K562 (cell line): ENCODE measurements at regions not wholly inside any gene's neighbourhood (a gene's known extent, or its start where the extent isn't known, plus 50 kb on each side); places are given as distances from the start of the nearest gene placed in this dataset.

ENCODE experiments used
- BDP1 ChIP-seq: IDR thresholded peaks from 3 replicates; pipeline ENCODE4 v1.6.1; 2011; ENCODE audit not compliant: insufficient read length, insufficient read depth
- CREBBP ChIP-seq: IDR thresholded peaks from one replicate; pipeline ENCODE4 v1.6.1; 2012; ENCODE audit warnings: low read depth, mild to moderate bottlenecking, control low read depth, inconsistent platforms, low read length
- FIP1L1 ChIP-seq: fragments of 200-400 bp; formaldehyde crosslinking; IDR thresholded peaks from 2 replicates; pipeline ENCODE4 v1.6.1; 2018; ENCODE audit warnings: mild to moderate bottlenecking, low read depth, low read length; ENCODE audit not compliant: poor library complexity, severe bottlenecking
- HDGF ChIP-seq: fragments of 450-650 bp; IDR thresholded peaks from 2 replicates; pipeline ENCODE4 v1.6.1; 2016
- HMG20B ChIP-seq: fragments of 250-450 bp; sonication (Bioruptor Pico); IDR thresholded peaks from 2 replicates; pipeline ENCODE4 v1.5.0; 2021; ENCODE audit warnings: mild to moderate bottlenecking
- HNRNPUL1 ChIP-seq: fragments of 200-400 bp; formaldehyde crosslinking; IDR thresholded peaks from 2 replicates; pipeline ENCODE4 v1.6.1; 2017; ENCODE audit warnings: low read length
- MTA1 ChIP-seq: fragments of 450-650 bp; IDR thresholded peaks from 2 replicates; pipeline ENCODE4 v1.6.1; 2017; ENCODE audit warnings: borderline replicate concordance
- ZNF134 ChIP-seq: fragments of 250-450 bp; sonication (Bioruptor Pico); conservative IDR thresholded peaks from 2 replicates; pipeline ENCODE4 v1.4.0; 2020
- ZNF165 ChIP-seq: fragments of 250-450 bp; sonication (Bioruptor Pico); IDR thresholded peaks from 2 replicates; pipeline ENCODE4 v1.4.0; 2020; ENCODE audit warnings: borderline replicate concordance
- TF ChIP-seq, protein P1 (sequence below), 2 experiments: IDR thresholded peaks in 1 of 2; conservative IDR thresholded peaks in 1 of 2; 2 replicates each; pipeline ENCODE4 v1.6.1; 2016; ENCODE audit warnings: low read depth in 2 of 2, mild to moderate bottlenecking in 1 of 2, missing compliant biosample characterization in 1 of 2, missing genetic modification characterization in 1 of 2, moderate library complexity in 1 of 2
- TF ChIP-seq, protein P2 (sequence below): fragments of 450-650 bp; IDR thresholded peaks from 2 replicates; pipeline ENCODE4 v1.6.1; 2016; ENCODE audit warnings: low read depth
- TF ChIP-seq, protein P3 (sequence below): sonication (generic); formaldehyde crosslinking; IDR thresholded peaks from 2 replicates; pipeline ENCODE4 v1.8.0; 2023; ENCODE audit warnings: missing genetic modification reagents, mild to moderate bottlenecking, borderline replicate concordance

DNA sequence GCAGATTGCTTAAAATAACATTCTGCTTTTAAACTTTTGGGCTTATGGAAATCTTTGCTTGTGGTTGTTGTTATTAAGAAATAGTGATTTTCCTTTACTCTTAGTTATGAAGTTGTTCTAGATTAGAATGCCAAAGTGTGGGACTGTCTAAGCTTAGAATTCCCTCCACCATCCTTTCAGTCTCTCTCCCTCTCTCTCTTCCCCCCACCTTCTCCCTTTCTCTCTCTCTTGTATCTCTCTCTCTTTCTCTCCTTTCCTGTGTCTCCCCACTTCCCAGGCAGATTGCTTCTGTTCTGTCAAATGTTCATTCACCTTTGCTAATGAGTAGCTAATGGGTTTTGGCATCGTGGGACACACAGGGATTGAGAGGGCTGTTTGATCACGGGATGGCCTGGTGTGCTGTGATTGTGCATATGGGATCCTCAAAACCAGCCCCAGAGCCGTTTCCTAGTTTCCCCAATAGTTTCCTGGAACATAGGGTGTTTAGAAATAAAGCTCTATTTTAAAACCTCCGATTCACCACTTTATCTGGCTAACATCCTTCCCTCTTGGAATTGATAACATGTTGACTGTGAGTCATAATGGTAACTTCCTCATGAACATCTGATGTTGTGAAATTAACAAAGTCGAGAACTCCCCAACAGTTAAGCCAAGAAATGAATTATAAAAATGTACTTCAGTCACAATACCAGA, 502.6 kb downstream of the TMEM114 start (continued):
- TF ChIP-seq, protein P1, sequence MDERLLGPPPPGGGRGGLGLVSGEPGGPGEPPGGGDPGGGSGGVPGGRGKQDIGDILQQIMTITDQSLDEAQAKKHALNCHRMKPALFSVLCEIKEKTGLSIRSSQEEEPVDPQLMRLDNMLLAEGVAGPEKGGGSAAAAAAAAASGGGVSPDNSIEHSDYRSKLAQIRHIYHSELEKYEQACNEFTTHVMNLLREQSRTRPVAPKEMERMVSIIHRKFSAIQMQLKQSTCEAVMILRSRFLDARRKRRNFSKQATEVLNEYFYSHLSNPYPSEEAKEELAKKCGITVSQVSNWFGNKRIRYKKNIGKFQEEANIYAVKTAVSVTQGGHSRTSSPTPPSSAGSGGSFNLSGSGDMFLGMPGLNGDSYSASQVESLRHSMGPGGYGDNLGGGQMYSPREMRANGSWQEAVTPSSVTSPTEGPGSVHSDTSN (CRISPR knock-in tag; IDR thresholded peaks at IDR 0.05; ENCODE audit: low read depth), result no peak
- TF ChIP-seq, protein P1 (tag; conservative IDR thresholded peaks at IDR 0.05; ENCODE audit: low read depth), result no peak
- TF ChIP-seq FIP1L1 (no peak), MTA1 (no peak), CREBBP (no peak), ZNF134 (CRISPR knock-in tag) (no peak), HDGF (no peak), HNRNPUL1 (no peak), ZNF165 (no peak), BDP1 (no peak), HMG20B (no peak)
- TF ChIP-seq, protein P2, sequence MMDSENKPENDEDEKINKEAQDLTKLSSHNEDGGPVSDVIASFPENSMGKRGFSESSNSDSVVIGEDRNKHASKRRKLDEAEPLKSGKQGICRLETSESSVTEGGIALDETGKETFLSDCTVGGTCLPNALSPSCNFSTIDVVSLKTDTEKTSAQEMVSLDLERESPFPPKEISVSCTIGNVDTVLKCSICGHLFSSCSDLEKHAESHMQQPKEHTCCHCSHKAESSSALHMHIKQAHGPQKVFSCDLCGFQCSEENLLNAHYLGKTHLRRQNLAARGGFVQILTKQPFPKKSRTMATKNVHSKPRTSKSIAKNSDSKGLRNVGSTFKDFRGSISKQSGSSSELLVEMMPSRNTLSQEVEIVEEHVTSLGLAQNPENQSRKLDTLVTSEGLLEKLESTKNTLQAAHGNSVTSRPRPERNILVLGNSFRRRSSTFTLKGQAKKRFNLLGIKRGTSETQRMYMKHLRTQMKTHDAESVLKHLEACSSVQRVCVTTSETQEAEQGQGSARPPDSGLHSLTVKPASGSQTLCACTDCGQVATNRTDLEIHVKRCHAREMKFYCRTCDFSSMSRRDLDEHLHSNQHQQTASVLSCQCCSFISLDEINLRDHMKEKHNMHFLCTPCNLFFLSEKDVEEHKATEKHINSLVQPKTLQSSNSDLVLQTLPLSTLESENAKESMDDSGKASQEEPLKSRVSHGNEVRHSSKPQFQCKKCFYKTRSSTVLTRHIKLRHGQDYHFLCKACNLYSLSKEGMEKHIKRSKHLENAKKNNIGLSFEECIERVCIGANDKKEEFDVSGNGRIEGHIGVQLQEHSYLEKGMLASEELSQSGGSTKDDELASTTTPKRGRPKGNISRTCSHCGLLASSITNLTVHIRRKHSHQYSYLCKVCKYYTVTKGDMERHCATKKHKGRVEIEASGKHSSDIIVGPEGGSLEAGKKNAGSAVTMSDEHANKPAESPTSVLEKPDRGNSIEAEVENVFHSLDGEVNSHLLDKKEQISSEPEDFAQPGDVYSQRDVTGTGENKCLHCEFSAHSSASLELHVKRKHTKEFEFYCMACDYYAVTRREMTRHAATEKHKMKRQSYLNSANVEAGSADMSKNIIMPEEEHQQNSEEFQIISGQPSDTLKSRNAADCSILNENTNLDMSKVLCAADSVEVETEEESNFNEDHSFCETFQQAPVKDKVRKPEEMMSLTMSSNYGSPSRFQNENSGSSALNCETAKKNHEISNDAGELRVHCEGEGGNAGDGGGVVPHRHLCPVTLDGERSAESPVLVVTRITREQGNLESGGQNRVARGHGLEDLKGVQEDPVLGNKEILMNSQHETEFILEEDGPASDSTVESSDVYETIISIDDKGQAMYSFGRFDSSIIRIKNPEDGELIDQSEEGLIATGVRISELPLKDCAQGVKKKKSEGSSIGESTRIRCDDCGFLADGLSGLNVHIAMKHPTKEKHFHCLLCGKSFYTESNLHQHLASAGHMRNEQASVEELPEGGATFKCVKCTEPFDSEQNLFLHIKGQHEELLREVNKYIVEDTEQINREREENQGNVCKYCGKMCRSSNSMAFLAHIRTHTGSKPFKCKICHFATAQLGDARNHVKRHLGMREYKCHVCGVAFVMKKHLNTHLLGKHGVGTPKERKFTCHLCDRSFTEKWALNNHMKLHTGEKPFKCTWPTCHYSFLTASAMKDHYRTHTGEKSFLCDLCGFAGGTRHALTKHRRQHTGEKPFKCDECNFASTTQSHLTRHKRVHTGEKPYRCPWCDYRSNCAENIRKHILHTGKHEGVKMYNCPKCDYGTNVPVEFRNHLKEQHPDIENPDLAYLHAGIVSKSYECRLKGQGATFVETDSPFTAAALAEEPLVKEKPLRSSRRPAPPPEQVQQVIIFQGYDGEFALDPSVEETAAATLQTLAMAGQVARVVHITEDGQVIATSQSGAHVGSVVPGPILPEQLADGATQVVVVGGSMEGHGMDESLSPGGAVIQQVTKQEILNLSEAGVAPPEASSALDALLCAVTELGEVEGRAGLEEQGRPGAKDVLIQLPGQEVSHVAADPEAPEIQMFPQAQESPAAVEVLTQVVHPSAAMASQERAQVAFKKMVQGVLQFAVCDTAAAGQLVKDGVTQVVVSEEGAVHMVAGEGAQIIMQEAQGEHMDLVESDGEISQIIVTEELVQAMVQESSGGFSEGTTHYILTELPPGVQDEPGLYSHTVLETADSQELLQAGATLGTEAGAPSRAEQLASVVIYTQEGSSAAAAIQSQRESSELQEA, result no peak
- TF ChIP-seq, protein P3, sequence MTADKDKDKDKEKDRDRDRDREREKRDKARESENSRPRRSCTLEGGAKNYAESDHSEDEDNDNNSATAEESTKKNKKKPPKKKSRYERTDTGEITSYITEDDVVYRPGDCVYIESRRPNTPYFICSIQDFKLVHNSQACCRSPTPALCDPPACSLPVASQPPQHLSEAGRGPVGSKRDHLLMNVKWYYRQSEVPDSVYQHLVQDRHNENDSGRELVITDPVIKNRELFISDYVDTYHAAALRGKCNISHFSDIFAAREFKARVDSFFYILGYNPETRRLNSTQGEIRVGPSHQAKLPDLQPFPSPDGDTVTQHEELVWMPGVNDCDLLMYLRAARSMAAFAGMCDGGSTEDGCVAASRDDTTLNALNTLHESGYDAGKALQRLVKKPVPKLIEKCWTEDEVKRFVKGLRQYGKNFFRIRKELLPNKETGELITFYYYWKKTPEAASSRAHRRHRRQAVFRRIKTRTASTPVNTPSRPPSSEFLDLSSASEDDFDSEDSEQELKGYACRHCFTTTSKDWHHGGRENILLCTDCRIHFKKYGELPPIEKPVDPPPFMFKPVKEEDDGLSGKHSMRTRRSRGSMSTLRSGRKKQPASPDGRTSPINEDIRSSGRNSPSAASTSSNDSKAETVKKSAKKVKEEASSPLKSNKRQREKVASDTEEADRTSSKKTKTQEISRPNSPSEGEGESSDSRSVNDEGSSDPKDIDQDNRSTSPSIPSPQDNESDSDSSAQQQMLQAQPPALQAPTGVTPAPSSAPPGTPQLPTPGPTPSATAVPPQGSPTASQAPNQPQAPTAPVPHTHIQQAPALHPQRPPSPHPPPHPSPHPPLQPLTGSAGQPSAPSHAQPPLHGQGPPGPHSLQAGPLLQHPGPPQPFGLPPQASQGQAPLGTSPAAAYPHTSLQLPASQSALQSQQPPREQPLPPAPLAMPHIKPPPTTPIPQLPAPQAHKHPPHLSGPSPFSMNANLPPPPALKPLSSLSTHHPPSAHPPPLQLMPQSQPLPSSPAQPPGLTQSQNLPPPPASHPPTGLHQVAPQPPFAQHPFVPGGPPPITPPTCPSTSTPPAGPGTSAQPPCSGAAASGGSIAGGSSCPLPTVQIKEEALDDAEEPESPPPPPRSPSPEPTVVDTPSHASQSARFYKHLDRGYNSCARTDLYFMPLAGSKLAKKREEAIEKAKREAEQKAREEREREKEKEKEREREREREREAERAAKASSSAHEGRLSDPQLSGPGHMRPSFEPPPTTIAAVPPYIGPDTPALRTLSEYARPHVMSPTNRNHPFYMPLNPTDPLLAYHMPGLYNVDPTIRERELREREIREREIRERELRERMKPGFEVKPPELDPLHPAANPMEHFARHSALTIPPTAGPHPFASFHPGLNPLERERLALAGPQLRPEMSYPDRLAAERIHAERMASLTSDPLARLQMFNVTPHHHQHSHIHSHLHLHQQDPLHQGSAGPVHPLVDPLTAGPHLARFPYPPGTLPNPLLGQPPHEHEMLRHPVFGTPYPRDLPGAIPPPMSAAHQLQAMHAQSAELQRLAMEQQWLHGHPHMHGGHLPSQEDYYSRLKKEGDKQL (CRISPR knock-in tag), result no peak
